ENCODE measurements at regions not wholly inside any gene's neighbourhood (a gene's known extent, or its start where the extent isn't known, plus 50 kb on each side); places are given as distances from the start of the nearest gene placed in this dataset.

DNA sequence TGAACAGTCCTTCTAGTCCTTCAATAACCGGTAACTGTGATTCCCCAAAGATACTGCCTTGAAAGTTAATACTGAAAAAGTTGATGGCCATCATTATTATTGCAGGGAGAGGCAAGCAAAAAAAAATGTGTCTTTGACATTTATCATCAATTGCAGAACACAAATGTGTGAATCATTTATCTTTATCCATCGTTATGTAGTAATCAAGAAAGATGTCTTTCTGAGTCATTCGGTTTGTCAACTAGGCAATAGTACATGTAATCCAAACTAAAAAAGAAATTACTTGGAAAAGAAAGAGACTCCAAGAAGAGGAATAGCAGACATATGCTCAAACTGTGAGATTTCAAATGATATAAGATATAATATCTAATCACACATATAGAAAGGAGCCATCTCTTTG is 473.0 kb downstream of the CETN3 start:
- TF ChIP-seq, protein P1, sequence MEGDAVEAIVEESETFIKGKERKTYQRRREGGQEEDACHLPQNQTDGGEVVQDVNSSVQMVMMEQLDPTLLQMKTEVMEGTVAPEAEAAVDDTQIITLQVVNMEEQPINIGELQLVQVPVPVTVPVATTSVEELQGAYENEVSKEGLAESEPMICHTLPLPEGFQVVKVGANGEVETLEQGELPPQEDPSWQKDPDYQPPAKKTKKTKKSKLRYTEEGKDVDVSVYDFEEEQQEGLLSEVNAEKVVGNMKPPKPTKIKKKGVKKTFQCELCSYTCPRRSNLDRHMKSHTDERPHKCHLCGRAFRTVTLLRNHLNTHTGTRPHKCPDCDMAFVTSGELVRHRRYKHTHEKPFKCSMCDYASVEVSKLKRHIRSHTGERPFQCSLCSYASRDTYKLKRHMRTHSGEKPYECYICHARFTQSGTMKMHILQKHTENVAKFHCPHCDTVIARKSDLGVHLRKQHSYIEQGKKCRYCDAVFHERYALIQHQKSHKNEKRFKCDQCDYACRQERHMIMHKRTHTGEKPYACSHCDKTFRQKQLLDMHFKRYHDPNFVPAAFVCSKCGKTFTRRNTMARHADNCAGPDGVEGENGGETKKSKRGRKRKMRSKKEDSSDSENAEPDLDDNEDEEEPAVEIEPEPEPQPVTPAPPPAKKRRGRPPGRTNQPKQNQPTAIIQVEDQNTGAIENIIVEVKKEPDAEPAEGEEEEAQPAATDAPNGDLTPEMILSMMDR (conservative IDR thresholded peaks at IDR 0.05; ENCODE audit: low read length) = no peak
- TF ChIP-seq EZH2phosphoT487 (IDR thresholded peaks at IDR 0.05; ENCODE audit: borderline replicate concordance, low read depth, low read length) = no peak

Measured in OCI-LY7 (cell line).